ENCODE measurements at regions not wholly inside any gene's neighbourhood (a gene's known extent, or its start where the extent isn't known, plus 50 kb on each side); places are given as distances from the start of the nearest gene placed in this dataset.

DNA sequence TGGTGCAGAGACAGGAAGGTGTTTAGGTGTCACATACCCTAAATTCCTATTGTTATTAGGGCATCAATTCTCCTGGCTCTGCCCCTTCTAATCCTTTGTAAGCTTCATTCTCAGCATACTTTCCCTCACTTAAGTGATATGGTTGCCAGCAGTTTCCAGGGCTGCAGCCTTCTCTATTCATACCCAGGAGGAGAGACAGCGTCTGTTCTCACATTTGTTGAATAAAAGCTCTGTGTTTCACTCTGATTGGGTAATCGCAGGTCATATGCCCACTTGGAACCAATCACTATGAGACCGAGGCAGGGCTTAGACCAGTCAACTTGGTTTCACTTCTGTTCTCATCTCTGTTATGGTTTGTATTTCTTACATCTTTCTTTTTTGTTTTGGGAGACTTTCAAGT, 109.6 kb upstream of the MTPN start:
- in situ Hi-C loops (cut with HindIII; ENCODE audit: low pct_unique_long_range_greater_than_20kb, low sequenced_read_pairs) = no loop called here
- CTCF ChIA-PET = interaction anchor here (0.6 kb wide), 1 partner anchor 1220 kb away, joined by 3 read pairs; no protein-coding TSS in a partner anchor
- POLR2A ChIA-PET = no interaction called here
- H3K9me3 ChIP-seq (ENCODE audit: control insufficient read depth, insufficient read depth, low read depth, low read length) = no peaks in the 10 kb centered on the region
- peak; percentile 30 for DNase-seq (ENCODE audit: low read depth, low spot score)
- no TSS peak for BruUV-seq (replicated peaks)
- intact Hi-C loops (cut with micrococcal nuclease; ENCODE audit: unreplicated experiment) = no loop called here
- H3K36me3 ChIP-seq (ENCODE audit: control insufficient read depth, insufficient read depth, low read length) = no peaks in the 10 kb centered on the region
- no peaks in the 10 kb centered on the region for H3K27me3 ChIP-seq (ENCODE audit: control insufficient read depth, insufficient read depth, low read length)
- H3K4me1 ChIP-seq (ENCODE audit: control insufficient read depth, insufficient read depth, low read length) = no peaks in the 10 kb centered on the region
- H3K27ac ChIP-seq (ENCODE audit: low read length) = no peak overlapping the region
- peak overlapping the region in 1 of 2 experiments; percentile 10; a peak in 1 of 4 replicates for H3K4me3 ChIP-seq (ENCODE audit: low read depth in 2 of 2, low read length in 2 of 2)
- ATAC-seq = peak; percentile 73
- no peak for TF ChIP-seq SIN3A (IDR thresholded peaks at IDR 0.05; ENCODE audit: borderline replicate concordance, insufficient read depth, low read depth, low read length)
- TF ChIP-seq TCF7L2 (IDR thresholded peaks at IDR 0.05; ENCODE audit: low read depth, low read length) = no peak
- TF ChIP-seq POLR2AphosphoS5 (IDR thresholded peaks at IDR 0.05; ENCODE audit: low read depth, low read length) = no peak
- TF ChIP-seq, protein P1, sequence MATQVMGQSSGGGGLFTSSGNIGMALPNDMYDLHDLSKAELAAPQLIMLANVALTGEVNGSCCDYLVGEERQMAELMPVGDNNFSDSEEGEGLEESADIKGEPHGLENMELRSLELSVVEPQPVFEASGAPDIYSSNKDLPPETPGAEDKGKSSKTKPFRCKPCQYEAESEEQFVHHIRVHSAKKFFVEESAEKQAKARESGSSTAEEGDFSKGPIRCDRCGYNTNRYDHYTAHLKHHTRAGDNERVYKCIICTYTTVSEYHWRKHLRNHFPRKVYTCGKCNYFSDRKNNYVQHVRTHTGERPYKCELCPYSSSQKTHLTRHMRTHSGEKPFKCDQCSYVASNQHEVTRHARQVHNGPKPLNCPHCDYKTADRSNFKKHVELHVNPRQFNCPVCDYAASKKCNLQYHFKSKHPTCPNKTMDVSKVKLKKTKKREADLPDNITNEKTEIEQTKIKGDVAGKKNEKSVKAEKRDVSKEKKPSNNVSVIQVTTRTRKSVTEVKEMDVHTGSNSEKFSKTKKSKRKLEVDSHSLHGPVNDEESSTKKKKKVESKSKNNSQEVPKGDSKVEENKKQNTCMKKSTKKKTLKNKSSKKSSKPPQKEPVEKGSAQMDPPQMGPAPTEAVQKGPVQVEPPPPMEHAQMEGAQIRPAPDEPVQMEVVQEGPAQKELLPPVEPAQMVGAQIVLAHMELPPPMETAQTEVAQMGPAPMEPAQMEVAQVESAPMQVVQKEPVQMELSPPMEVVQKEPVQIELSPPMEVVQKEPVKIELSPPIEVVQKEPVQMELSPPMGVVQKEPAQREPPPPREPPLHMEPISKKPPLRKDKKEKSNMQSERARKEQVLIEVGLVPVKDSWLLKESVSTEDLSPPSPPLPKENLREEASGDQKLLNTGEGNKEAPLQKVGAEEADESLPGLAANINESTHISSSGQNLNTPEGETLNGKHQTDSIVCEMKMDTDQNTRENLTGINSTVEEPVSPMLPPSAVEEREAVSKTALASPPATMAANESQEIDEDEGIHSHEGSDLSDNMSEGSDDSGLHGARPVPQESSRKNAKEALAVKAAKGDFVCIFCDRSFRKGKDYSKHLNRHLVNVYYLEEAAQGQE (IDR thresholded peaks at IDR 0.05; ENCODE audit: insufficient read depth in 1 of 2, low read depth in 2 of 2, low read length in 1 of 2) = no peak
- TF ChIP-seq, protein P2, sequence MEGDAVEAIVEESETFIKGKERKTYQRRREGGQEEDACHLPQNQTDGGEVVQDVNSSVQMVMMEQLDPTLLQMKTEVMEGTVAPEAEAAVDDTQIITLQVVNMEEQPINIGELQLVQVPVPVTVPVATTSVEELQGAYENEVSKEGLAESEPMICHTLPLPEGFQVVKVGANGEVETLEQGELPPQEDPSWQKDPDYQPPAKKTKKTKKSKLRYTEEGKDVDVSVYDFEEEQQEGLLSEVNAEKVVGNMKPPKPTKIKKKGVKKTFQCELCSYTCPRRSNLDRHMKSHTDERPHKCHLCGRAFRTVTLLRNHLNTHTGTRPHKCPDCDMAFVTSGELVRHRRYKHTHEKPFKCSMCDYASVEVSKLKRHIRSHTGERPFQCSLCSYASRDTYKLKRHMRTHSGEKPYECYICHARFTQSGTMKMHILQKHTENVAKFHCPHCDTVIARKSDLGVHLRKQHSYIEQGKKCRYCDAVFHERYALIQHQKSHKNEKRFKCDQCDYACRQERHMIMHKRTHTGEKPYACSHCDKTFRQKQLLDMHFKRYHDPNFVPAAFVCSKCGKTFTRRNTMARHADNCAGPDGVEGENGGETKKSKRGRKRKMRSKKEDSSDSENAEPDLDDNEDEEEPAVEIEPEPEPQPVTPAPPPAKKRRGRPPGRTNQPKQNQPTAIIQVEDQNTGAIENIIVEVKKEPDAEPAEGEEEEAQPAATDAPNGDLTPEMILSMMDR (IDR thresholded peaks at IDR 0.05) = no peak

DNA sequence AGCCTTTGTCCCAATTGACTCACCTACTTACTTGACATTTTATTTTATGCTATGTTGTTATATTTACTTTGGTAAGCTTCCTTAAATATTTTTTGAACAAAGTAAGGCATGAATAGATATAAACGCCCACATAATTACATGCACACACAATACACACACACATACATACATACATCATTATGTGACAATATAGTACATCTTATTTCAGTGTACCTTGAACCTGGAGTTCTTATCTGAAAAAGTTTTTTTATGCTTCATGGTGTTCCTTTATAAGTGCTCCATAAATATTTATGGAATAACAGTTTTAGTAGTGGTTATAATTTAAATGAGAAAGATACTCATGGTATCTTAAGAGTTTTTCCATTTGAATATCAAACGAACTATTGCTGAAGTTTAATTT, 102.8 kb upstream of the MTPN start:
- no peaks in the 10 kb centered on the region for H3K9me3 ChIP-seq (ENCODE audit: control insufficient read depth, insufficient read depth, low read depth, low read length)
- intact Hi-C loops (cut with micrococcal nuclease; ENCODE audit: unreplicated experiment) = no loop called here
- no peak for ATAC-seq
- no peak overlapping the region for H3K4me3 ChIP-seq (ENCODE audit: low read depth in 2 of 2, low read length in 2 of 2)
- no peak for DNase-seq (ENCODE audit: low read depth, low spot score)
- H3K36me3 ChIP-seq (ENCODE audit: control insufficient read depth, insufficient read depth, low read length) = no peaks in the 10 kb centered on the region
- in situ Hi-C loops (cut with HindIII; ENCODE audit: low pct_unique_long_range_greater_than_20kb, low sequenced_read_pairs) = no loop called here
- H3K27me3 ChIP-seq (ENCODE audit: control insufficient read depth, insufficient read depth, low read length) = no peaks in the 10 kb centered on the region
- BruUV-seq (replicated peaks) = no TSS peak
- TF ChIP-seq, protein P2 (IDR thresholded peaks at IDR 0.05) = no peak
- TF ChIP-seq, protein P1 (IDR thresholded peaks at IDR 0.05; ENCODE audit: insufficient read depth in 1 of 2, low read depth in 2 of 2, low read length in 1 of 2) = no peak
- TF ChIP-seq TCF7L2 (IDR thresholded peaks at IDR 0.05; ENCODE audit: low read depth, low read length) (no peak), SIN3A (IDR thresholded peaks at IDR 0.05; ENCODE audit: borderline replicate concordance, insufficient read depth, low read depth, low read length) (no peak), POLR2AphosphoS5 (IDR thresholded peaks at IDR 0.05; ENCODE audit: low read depth, low read length) (no peak)
- CTCF ChIA-PET = no interaction called here
- no peaks in the 10 kb centered on the region for H3K4me1 ChIP-seq (ENCODE audit: control insufficient read depth, insufficient read depth, low read length)
- no peak overlapping the region for H3K27ac ChIP-seq (ENCODE audit: low read length)
- POLR2A ChIA-PET = no interaction called here

Data from Panc1 (cell line).